Ishikawa (cell line): ENCODE measurements at regions not wholly inside any gene's neighbourhood (a gene's known extent, or its start where the extent isn't known, plus 50 kb on each side); places are given as distances from the start of the nearest gene placed in this dataset.

Source experiments
- EP300 ChIP-seq: IDR thresholded peaks from 2 replicates; pipeline ENCODE4 v1.6.1; 2012; ENCODE audit warnings: borderline replicate concordance
- TCF12 ChIP-seq: IDR thresholded peaks from 2 replicates; pipeline ENCODE4 v1.6.1; 2012; ENCODE audit warnings: low read depth

GRCh38 chr6:50608421-50608820 lies 104.9 kb upstream of the TFAP2D start:
- TF ChIP-seq TCF12 (no peak), EP300 (no peak)
